ENCODE measurements at regions not wholly inside any gene's neighbourhood (a gene's known extent, or its start where the extent isn't known, plus 50 kb on each side); places are given as distances from the start of the nearest gene placed in this dataset.

DNA sequence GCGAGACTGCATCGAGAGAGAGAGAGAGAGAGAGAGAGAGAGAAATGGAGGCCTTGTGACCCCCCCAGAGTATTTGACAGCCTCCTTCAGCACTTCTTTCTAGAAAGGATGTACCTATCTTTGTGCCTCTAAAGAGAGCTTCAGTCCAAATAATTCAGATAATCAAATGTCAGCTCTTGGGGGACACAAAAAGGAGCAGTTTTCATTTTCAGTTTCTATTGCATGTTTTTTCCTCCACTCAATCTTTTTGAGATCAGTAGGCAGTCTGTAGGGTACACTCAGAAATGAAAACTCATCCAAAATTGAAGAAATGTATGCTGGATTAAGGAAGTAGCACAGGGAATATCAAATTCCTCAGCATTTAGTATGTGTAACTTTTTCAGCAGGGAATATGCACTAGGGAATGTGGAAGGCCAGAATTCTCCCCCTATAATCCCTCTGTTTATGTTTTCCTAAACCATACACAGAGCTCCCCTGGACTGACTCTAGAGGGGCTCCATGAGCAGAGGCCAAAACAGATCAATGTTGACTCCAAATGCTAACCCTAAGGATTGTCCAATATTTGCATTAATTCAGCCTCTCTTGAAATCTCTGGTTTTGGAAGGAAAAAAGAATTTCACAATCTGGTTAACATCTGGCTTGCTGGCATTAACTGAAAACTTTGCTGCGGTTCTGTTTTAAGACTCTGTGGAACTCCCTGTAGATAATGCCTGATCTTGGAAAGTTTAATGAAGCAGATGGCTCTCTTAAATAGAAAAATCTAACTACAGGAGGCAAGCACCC lies 250.1 kb downstream of the CEMIP2 start (continued):
- TF ChIP-seq, protein P1, sequence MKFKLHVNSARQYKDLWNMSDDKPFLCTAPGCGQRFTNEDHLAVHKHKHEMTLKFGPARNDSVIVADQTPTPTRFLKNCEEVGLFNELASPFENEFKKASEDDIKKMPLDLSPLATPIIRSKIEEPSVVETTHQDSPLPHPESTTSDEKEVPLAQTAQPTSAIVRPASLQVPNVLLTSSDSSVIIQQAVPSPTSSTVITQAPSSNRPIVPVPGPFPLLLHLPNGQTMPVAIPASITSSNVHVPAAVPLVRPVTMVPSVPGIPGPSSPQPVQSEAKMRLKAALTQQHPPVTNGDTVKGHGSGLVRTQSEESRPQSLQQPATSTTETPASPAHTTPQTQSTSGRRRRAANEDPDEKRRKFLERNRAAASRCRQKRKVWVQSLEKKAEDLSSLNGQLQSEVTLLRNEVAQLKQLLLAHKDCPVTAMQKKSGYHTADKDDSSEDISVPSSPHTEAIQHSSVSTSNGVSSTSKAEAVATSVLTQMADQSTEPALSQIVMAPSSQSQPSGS (IDR thresholded peaks at IDR 0.05; ENCODE audit: low read length) = no peak
- no peak for TF ChIP-seq BACH1 (IDR thresholded peaks at IDR 0.05; ENCODE audit: low read length)
- no peak for TF ChIP-seq CHD2 (IDR thresholded peaks at IDR 0.05; ENCODE audit: low read length)
- no peak for TF ChIP-seq POLR2AphosphoS5 (IDR thresholded peaks at IDR 0.05; ENCODE audit: low read depth, low read length)
